Left lung (tissue), 4 donors: ENCODE measurements at regions not wholly inside any gene's neighbourhood (a gene's known extent, or its start where the extent isn't known, plus 50 kb on each side); places are given as distances from the start of the nearest gene placed in this dataset.
"Not testable (repeated sequence)": the region's sequence is repeated elsewhere in the genome, so short reads cannot be mapped to it uniquely, and the experiment has no call there.

ENCODE experiments used
- ATAC-seq: fragments of 200-7000 bp; cut with Tn5 transposase; one replicate; pipeline ENCODE4 v1.9.1; 2020; ENCODE audit warnings: moderate library complexity
- DNase-seq, 4 donors: peaks; one replicate each; pipeline ENCODE4 v3.0.0-alpha.2; 2013 to 2020
- H3K27ac ChIP-seq, 2 donors: fragments of 200-600 bp; sonication (generic) in 1 of 2; one replicate each; pipeline versions ENCODE4 v1.5.0 to v1.8.0; 2020 to 2021
- H3K27me3 ChIP-seq, 2 donors: fragments of 200-600 bp; sonication (generic) in 1 of 2; one replicate each; pipeline versions ENCODE4 v1.5.0 to v1.8.0; 2020 to 2021
- H3K36me3 ChIP-seq, 2 donors: fragments of 200-600 bp; sonication (generic) in 1 of 2; one replicate each; pipeline versions ENCODE4 v1.5.0 to v1.8.0; 2020 to 2021
- H3K4me1 ChIP-seq, 2 donors: fragments of 200-600 bp; one replicate each; pipeline ENCODE4 v1.8.0; 2021
- H3K4me3 ChIP-seq, 2 donors: fragments of 200-600 bp; sonication (generic) in 1 of 2; one replicate each; pipeline versions ENCODE4 v1.5.0 to v1.8.0; 2020 to 2021; ENCODE audit warnings: mild to moderate bottlenecking in 1 of 2
- H3K9me3 ChIP-seq, 2 donors: fragments of 200-600 bp; sonication (generic) in 1 of 2; one replicate each; pipeline versions ENCODE4 v1.5.0 to v1.8.0; 2020 to 2021
- CTCF ChIP-seq, 2 donors: fragments of 200-600 bp; sonication (generic) in 1 of 2; IDR thresholded peaks; one replicate each; pipeline versions ENCODE4 v1.5.0 to v1.8.0; 2021; ENCODE audit warnings: antibody characterized with exemption in 2 of 2
- intact Hi-C, 2 donors: fragments of 100-400 bp; cut with DNase I; formaldehyde crosslinking; loops; one replicate each; pipeline versions ENCODE4 v1.11.2 to v1.14.2; 2022
- donor health status: DM: no; HTN: yes; CAD: no.
- donor health status: DM: no; HTN: no; CAD: no.

GRCh38 chr16:47976636-47977210 lies 179.1 kb downstream of the ABCC12 start:
- H3K4me3 ChIP-seq: no peak overlapping the region
- TF ChIP-seq CTCF (IDR thresholded peaks at IDR 0.05): no peak
- H3K9me3 ChIP-seq: no peaks in the 10 kb centered on the region
- intact Hi-C loops: no loop called here
- H3K27ac ChIP-seq: no peak overlapping the region
- H3K36me3 ChIP-seq: no peaks in the 10 kb centered on the region
- H3K4me1 ChIP-seq: no peaks in the 10 kb centered on the region
- DNase-seq (no peak), ATAC-seq (no peak)
- no peaks in the 10 kb centered on the region for H3K27me3 ChIP-seq

DNA sequence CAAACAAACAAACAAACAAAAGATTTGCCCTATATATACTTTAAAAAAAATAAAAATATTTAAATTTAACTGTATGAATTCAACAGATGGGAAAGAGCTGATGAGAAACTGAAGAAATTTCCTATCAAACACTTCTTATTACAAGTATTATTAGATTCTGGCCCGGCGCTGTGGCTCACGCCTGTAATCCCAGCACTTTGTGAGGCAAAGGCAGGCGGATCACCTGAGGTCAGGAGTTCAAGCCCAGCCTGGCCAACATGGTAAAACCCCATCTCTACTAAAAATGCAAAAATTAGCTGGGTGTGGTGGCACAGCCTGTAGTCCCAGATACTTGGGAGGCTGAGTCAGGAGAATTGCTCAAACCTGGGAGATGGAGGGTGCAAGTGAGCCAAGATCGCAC lies 180.8 kb downstream of the ABCC12 start:
- DNase-seq, ATAC-seq, H3K36me3 ChIP-seq, H3K9me3 ChIP-seq, H3K4me1 ChIP-seq, H3K27me3 ChIP-seq, intact Hi-C loops, H3K27ac ChIP-seq, H3K4me3 ChIP-seq: not testable (repeated sequence)

- intact Hi-C loops: no loop called here
- no peak for ATAC-seq
- no peaks in the 10 kb centered on the region for H3K9me3 ChIP-seq
- TF ChIP-seq CTCF (IDR thresholded peaks at IDR 0.05): no peak
- no peaks in the 10 kb centered on the region for H3K4me1 ChIP-seq
- no peak overlapping the region for H3K27ac ChIP-seq
- no peaks in the 10 kb centered on the region for H3K27me3 ChIP-seq
- no peaks in the 10 kb centered on the region for H3K36me3 ChIP-seq
- DNase-seq: no peak
- no peak overlapping the region for H3K4me3 ChIP-seq
Measured at GRCh38 chr16:47973552-47973951, 182.2 kb downstream of the ABCC12 start.

DNA sequence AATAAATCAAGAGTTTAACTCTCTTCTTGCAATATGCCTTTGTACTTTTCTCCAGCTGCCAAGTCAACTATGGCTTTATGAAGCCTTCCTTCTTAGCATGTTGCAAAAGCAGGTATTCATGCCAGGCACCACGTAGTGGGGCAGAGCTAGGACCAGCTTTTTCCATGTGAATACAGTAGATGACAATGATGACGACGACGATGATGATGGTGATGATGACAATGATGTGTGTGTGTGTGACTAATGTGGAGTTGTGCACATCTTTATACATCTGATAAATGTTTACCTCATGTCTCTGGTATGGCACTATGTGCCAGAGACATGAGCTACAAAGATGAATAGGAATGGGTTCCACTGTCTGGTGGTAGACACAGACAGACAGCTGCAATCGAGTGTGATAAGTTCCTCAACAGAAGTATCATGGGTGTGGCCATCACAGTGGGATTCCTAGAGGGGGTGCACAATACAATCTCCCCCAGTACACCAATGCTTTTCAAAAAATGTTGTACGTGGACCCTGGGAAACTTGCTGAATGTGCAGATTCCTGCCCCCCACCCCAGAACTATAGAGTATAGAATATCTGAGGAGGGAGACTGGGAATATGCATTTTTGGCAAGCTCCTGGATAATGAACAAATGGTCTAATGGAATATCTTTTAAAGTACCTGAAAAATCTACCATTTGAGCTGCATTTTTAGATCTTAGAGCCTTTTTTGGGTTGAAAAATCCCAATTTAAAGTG lies 183.4 kb downstream of the ABCC12 start:
- intact Hi-C loops: no loop called here
- no peak for TF ChIP-seq CTCF (IDR thresholded peaks at IDR 0.05)
- no peak for ATAC-seq

DNA sequence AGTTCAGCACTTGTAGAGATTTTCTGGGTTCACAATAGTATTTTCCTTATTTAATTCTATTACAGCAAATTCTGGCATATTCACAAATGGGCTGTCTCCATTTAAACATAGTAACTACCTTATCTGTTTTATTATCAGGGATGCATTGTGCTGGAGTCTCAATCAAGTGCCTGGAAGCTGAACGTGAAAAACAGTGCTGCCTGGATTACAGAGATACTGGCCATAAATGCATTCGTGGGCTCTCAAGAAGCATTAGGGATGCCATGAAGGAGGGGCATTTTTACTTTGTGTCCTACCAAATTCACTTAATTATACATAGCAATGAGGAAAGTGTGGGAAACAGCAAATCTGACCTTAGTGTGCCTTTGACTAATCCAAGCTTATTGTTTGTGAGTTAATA lies 184.6 kb downstream of the ABCC12 start:
- intact Hi-C loops: no loop called here
- Histone ChIP-seq H3K4me3 (no peak overlapping the region), H3K27ac (no peak overlapping the region), H3K36me3 (no peaks in the 10 kb centered on the region), H3K4me1 (no peaks in the 10 kb centered on the region), H3K9me3 (no peaks in the 10 kb centered on the region), H3K27me3 (no peaks in the 10 kb centered on the region)
- no peak for ATAC-seq
- TF ChIP-seq CTCF (IDR thresholded peaks at IDR 0.05): no peak
- no peak for DNase-seq

More for the DNA sequence above, 183.4 kb downstream of the ABCC12 start:
- Histone ChIP-seq H3K4me1 (no peaks in the 10 kb centered on the region), H3K9me3 (no peaks in the 10 kb centered on the region), H3K4me3 (no peak overlapping the region), H3K27me3 (no peaks in the 10 kb centered on the region), H3K36me3 (no peaks in the 10 kb centered on the region), H3K27ac (no peak overlapping the region)
- no peak for DNase-seq
